ENCODE measurements at regions not wholly inside any gene's neighbourhood (a gene's known extent, or its start where the extent isn't known, plus 50 kb on each side); places are given as distances from the start of the nearest gene placed in this dataset.

- TF ChIP-seq NRF1 (conservative IDR thresholded peaks at IDR 0.05; ENCODE audit: low read depth, low read length): no peak
- no peak for TF ChIP-seq MYC (IDR thresholded peaks at IDR 0.05; ENCODE audit: insufficient read depth, insufficient read length, insufficient replicate concordance, low read length, severe bottlenecking)
These were observed 213.3 kb downstream of the WDR11 start (continued) for GRCh38 chr10:121064491-121064890.

GRCh38 chr10:121065330-121065729 is 214.2 kb downstream of the WDR11 start:
- Histone ChIP-seq H3K36me3 (ENCODE audit: control insufficient read depth in 2 of 2, insufficient read depth in 2 of 2, low read length in 1 of 2) (no peaks in the 10 kb centered on the region), H3K9ac (ENCODE audit: control insufficient read depth, insufficient read depth, low read length) (no peak overlapping the region), H3K27me3 (replicated peaks in 1 of 2; ENCODE audit: control insufficient read depth in 2 of 2, insufficient read depth in 2 of 2, low read length in 1 of 2) (no peaks in the 10 kb centered on the region; a peak in 1 of 4 replicates), H3K4me2 (ENCODE audit: control insufficient read depth, insufficient read depth) (no peak overlapping the region), H3K79me2 (ENCODE audit: control insufficient read depth, insufficient read depth, low read length) (no peaks in the 10 kb centered on the region), H3K4me3 (no peak overlapping the region), H3K27ac (ENCODE audit: control insufficient read depth, insufficient read depth) (no peak overlapping the region), H3K9me3 (replicated peaks; ENCODE audit: control insufficient read depth, insufficient read depth, low read length) (no peaks in the 10 kb centered on the region; the same call in 2 of the 3 replicates), H3K4me1 (ENCODE audit: control insufficient read depth, insufficient read depth, low read length) (no peaks in the 10 kb centered on the region), H4K20me1 (ENCODE audit: control insufficient read depth, insufficient read depth) (no peaks in the 10 kb centered on the region; the same call in 1 of the 2 replicates), H2AFZ (ENCODE audit: control insufficient read depth, low read depth, low read length) (no peak overlapping the region)
- DNase-seq (ENCODE audit: low read depth, low spot score): no peak
- no peak for ATAC-seq
- ChIA-PET CTCF (no interaction called here), RAD21 (ENCODE audit: unreplicated experiment) (no interaction called here), POLR2A (no interaction called here), SMC1A (ENCODE audit: uncharacterized antibody, unreplicated experiment) (interaction anchor here (0.6 kb wide), 1 partner anchor 480 kb away, joined by 3 read pairs; no protein-coding TSS in a partner anchor)
- in situ Hi-C loops (cut with MboI) (no loop called here), intact Hi-C loops (cut with micrococcal nuclease; ENCODE audit: unreplicated experiment) (no loop called here)
- no peak for TF ChIP-seq SREBF1 (IDR thresholded peaks at IDR 0.05; ENCODE audit: low read length)
- no peak for TF ChIP-seq MYB (IDR thresholded peaks at IDR 0.05; ENCODE audit: borderline replicate concordance, low read depth, low read length)
- TF ChIP-seq NBN (IDR thresholded peaks at IDR 0.05): no peak
- TF ChIP-seq EED (IDR thresholded peaks at IDR 0.05; ENCODE audit: low read depth): no peak
- no peak for TF ChIP-seq EP300 (IDR thresholded peaks at IDR 0.05; ENCODE audit: borderline replicate concordance in 1 of 2, control insufficient read depth in 1 of 2, low read depth in 2 of 2, low read length in 2 of 2)
- TF ChIP-seq NR2F1 (conservative IDR thresholded peaks at IDR 0.05): no peak
- no peak for TF ChIP-seq RELA (IDR thresholded peaks at IDR 0.05; ENCODE audit: borderline replicate concordance, partially characterized antibody)
- no peak for TF ChIP-seq NKRF (conservative IDR thresholded peaks at IDR 0.05)
- no peak for TF ChIP-seq ZNF274 (IDR thresholded peaks at IDR 0.05; ENCODE audit: insufficient read depth, insufficient read length)
- no peak for TF ChIP-seq RAD51 (IDR thresholded peaks at IDR 0.05)
- no peak for TF ChIP-seq LARP7 (IDR thresholded peaks at IDR 0.05)
- FAIRE-seq: no peak
- no TSS peak for BruUV-seq (replicated peaks)

Data from GM12878 (cell line).